ENCODE measurements at regions not wholly inside any gene's neighbourhood (a gene's known extent, or its start where the extent isn't known, plus 50 kb on each side); places are given as distances from the start of the nearest gene placed in this dataset.

DNA sequence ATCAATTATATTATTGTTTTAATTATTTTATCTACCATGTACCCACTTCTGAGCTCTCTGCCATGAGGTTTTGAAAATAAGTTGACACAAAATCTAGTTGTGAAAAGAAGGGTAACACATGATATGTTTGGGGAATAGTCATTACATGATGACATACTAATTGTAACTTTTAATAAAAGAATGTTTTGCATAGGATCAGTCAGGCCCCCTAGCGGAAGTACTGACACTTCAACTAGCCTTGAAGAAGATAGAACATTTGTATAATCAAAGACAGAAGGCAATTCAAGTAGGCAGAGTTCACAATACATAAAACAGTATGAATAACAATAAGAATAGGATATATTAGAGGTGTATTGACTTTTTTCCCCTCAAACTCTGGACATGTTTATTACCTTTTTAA, 1191.0 kb upstream of the AGA start:
- H3K4me3 ChIP-seq = no peak overlapping the region
- H3K27ac ChIP-seq = no peak overlapping the region
- WGBS, 10 experiments = 0 to 100% (median 67%) methylated on average over 1 of the region's 1 CpG; no CpG with 5 or more reads in 5 of the 10 experiments
- ATAC-seq (replicated peaks in 6 of 8) = no peak
- in situ Hi-C loops (cut with MboI; ENCODE audit: low pct_unique_long_range_greater_than_20kb in 2 of 9, low sequenced_read_pairs in 9 of 9, unreplicated experiment in 9 of 9) = no loop called here
- H3K4me1 ChIP-seq (replicated peaks in 1 of 2) = peaks cover 0 to 5% of the 10 kb centered on the region in 2 donors

DNA sequence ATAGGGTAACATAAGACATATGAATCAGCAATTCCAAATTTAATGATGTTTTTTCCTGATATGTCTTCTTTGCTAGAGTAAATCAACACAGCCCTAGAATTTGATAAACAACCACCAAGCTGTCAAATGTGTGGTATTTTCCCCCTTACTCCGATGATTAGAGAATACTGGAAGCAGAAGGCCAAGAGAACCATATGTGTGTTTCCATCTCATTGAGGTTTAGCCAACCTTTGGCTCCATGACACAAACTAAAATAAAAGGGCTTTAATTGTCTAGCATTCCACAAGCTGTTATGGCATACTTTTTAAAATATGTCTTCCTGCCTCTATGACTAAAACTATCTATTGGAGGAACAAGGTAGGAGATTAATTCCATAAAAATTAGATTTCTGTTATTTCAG, 1222.4 kb upstream of the AGA start:
- 0 to 100% (median 91%) methylated on average over 1 of the region's 1 CpG; no CpG with 5 or more reads in 3 of the 10 experiments for WGBS, 10 experiments
- ATAC-seq (replicated peaks in 6 of 8) = peak in 1 of 8 experiments; percentile 9
- no peak overlapping the region for H3K27ac ChIP-seq
- in situ Hi-C loops (cut with MboI; ENCODE audit: low pct_unique_long_range_greater_than_20kb in 2 of 9, low sequenced_read_pairs in 9 of 9, unreplicated experiment in 9 of 9) = no loop called here
- H3K4me1 ChIP-seq (replicated peaks in 1 of 2) = no peaks in the 10 kb centered on the region
- no peak overlapping the region for H3K4me3 ChIP-seq

DNA sequence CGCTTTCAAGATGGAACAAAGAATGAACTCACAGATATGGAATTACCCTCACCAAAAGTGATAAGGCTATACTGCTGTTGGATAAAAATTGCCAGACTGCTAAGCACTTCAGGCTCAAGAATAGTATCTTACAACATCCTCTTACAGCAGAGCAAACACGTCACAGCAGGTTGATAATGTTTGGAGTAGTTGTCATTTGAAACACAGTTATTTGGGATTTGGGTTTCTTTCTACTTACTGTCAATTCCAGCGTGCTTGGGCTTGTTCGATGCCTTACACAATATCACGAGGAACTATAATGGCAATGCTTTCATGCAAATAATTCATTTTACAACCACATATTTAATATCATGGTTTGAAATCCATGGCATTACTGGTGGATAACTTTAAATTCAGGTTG, 1223.7 kb upstream of the AGA start:
- Histone ChIP-seq H3K27ac (no peak overlapping the region), H3K4me3 (no peak overlapping the region), H3K4me1 (replicated peaks in 1 of 2) (no peaks in the 10 kb centered on the region)
- no peak for ATAC-seq (replicated peaks in 6 of 8)
- WGBS, 10 experiments = 4 to 97% (median 84%) methylated on average over 3 to 5 of the region's 5 CpGs; no CpG with 5 or more reads in 1 of the 10 experiments
- in situ Hi-C loops (cut with MboI; ENCODE audit: low pct_unique_long_range_greater_than_20kb in 2 of 9, low sequenced_read_pairs in 9 of 9, unreplicated experiment in 9 of 9) = no loop called here

DNA sequence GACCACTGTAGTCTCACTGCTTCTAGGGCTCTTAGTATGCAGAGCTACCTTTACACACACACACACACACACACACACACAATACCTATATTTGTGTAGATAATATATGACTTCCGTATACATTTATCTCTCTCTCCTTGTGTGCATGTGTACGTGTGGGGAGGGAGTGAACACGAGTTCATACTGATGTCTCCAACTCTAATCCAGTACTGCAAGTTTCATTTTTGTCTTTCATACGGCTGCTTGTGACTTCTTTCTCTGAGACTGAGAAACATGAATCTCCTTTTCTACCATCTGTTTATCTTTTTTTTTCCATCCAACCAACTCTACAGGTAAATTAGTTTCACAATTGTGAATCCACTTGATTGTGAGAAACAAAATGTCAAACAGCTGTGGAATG, 1229.5 kb upstream of the AGA start:
- WGBS, 10 experiments = 22 to 100% (median 64%) methylated on average over 1 to 4 of the region's 4 CpGs; no CpG with 5 or more reads in 4 of the 10 experiments
- no peaks in the 10 kb centered on the region for H3K4me1 ChIP-seq (replicated peaks in 1 of 2)
- in situ Hi-C loops (cut with MboI; ENCODE audit: low pct_unique_long_range_greater_than_20kb in 2 of 9, low sequenced_read_pairs in 9 of 9, unreplicated experiment in 9 of 9) = no loop called here
- no peak overlapping the region for H3K4me3 ChIP-seq
- no peak for ATAC-seq (replicated peaks in 6 of 8)
- no peak overlapping the region for H3K27ac ChIP-seq

DNA sequence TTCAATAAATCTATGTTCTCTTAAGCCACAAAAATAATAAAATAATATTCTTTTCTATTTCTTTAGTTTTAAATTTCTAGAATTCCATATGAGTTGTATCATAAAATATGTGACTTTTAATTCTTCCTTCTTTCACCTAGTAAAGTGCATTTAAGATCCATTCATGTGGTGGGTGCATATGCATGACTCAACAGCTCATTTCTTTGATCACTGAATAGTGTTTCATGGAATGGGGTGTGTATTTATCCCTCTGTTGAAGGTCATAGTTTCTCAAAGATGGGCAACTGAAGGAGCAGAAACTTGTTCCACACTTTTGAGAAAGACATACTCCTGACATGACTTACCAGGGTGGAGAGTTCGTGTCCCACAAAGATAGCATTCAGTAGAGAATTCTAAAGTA, 1230.3 kb upstream of the AGA start:
- in situ Hi-C loops (cut with MboI; ENCODE audit: low pct_unique_long_range_greater_than_20kb in 2 of 9, low sequenced_read_pairs in 9 of 9, unreplicated experiment in 9 of 9) = no loop called here
- no peak for ATAC-seq (replicated peaks in 6 of 8)
- WGBS, 10 experiments = 0 to 100% (median 86%) methylated on average over 1 of the region's 1 CpG; no CpG with 5 or more reads in 1 of the 10 experiments
- Histone ChIP-seq H3K4me3 (no peak overlapping the region), H3K4me1 (replicated peaks in 1 of 2) (no peaks in the 10 kb centered on the region), H3K27ac (no peak overlapping the region)

DNA sequence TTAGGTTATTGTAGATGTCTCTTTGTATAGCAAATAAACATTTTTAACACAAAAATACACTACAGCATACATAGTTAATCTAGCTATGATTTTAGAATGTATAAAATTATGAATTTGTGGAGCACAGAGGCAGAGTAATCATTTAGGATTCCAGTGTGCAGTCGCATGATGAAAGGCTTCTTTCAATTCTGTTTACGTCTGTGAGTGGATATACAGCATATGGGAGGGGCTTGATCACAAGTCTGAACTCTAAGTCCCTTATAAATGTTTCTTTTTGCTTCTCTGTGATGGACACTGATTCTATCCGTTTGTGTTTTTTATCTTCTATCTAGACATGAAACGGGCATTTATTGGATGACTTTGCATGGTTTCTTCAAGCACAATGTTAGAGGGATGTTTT, 1239.6 kb upstream of the AGA start:
- Histone ChIP-seq H3K4me3 (no peak overlapping the region), H3K4me1 (replicated peaks in 1 of 2) (no peaks in the 10 kb centered on the region), H3K27ac (no peak overlapping the region)
- whole genome bisulfite sequencing, 10 experiments = 0 to 100% (median 75%) methylated on average over 1 to 4 of the region's 4 CpGs; no CpG with 5 or more reads in 1 of the 10 experiments
- ATAC-seq (replicated peaks in 6 of 8) = no peak
- in situ Hi-C loops (cut with MboI; ENCODE audit: low pct_unique_long_range_greater_than_20kb in 2 of 9, low sequenced_read_pairs in 9 of 9, unreplicated experiment in 9 of 9) = no loop called here

DNA sequence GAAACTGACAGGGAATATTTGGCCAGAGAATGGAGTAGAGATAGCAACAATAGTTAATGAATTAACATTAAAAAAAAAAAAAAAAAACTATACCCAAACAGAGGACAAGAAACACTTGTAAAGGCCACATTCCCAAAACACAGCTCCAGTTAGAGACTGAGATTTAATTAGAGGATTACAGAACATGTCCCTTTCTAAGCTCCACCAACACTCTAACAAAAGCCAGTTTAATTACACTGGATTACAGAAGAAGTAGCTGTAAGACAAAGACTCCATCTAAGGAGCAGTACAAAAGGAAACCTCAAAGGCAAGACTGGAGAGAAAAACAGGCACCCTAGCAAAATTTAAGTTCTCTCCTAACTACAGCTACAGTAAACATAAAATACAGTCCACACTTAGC, 1247.7 kb upstream of the AGA start:
- ATAC-seq (replicated peaks in 6 of 8) = no peak
- Histone ChIP-seq H3K4me1 (replicated peaks in 1 of 2) (no peaks in the 10 kb centered on the region), H3K4me3 (no peak overlapping the region), H3K27ac (no peak overlapping the region)
- in situ Hi-C loops (cut with MboI; ENCODE audit: low pct_unique_long_range_greater_than_20kb in 2 of 9, low sequenced_read_pairs in 9 of 9, unreplicated experiment in 9 of 9) = no loop called here

DNA sequence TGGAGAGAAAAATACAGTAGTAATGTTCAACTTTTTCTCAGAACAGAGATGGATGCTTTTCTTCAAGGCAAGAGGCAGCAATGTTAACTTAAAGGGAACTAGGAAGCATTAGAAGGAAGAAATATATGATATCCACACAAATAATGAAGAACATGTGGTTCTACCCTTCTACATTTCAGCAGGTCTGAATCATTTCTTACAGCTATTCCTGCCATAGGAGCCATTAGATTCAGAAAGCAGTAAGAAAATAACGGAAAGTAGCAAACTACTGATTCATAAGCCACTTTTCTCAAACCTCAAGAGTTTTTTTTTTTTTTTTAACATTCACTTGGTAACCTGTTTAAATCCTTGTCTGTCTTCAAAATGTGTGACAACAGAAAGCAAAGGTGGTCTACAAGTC, 1251.6 kb upstream of the AGA start:
- H3K4me3 ChIP-seq = no peak overlapping the region
- in situ Hi-C loops (cut with MboI; ENCODE audit: low pct_unique_long_range_greater_than_20kb in 2 of 9, low sequenced_read_pairs in 9 of 9, unreplicated experiment in 9 of 9) = no loop called here
- WGBS, 10 experiments = 0 to 100% (median 88%) methylated on average over 1 of the region's 1 CpG; no CpG with 5 or more reads in 2 of the 10 experiments
- ATAC-seq (replicated peaks in 6 of 8) = no peak
- no peaks in the 10 kb centered on the region for H3K4me1 ChIP-seq (replicated peaks in 1 of 2)
- no peak overlapping the region for H3K27ac ChIP-seq

DNA sequence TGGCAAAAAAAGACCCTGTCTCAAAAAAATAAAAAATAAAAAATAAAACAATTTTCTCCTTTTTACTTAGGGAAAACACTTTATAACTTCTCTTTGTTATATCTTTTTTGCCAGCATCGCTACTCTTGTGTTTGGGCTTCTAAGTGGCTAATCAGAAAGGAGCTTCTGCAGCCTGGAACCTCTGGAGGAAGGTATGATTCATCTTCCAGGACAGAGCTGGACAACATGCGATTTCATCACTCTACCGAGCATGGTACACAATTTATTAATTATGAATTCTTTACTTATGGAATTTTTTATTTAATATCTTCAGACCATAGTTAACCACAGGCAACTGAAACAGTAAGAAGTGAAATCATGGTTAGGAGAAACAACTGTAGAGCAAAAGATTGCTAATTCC, 1254.3 kb upstream of the AGA start:
- in situ Hi-C loops (cut with MboI; ENCODE audit: low pct_unique_long_range_greater_than_20kb in 2 of 9, low sequenced_read_pairs in 9 of 9, unreplicated experiment in 9 of 9) = no loop called here
- Histone ChIP-seq H3K4me1 (replicated peaks in 1 of 2) (no peaks in the 10 kb centered on the region), H3K27ac (no peak overlapping the region), H3K4me3 (no peak overlapping the region)
- ATAC-seq (replicated peaks in 6 of 8) = peak in 1 of 8 experiments; percentile 55
- WGBS, 10 experiments = 0 to 96% (median 86%) methylated on average over 2 to 3 of the region's 3 CpGs; no CpG with 5 or more reads in 1 of the 10 experiments

DNA sequence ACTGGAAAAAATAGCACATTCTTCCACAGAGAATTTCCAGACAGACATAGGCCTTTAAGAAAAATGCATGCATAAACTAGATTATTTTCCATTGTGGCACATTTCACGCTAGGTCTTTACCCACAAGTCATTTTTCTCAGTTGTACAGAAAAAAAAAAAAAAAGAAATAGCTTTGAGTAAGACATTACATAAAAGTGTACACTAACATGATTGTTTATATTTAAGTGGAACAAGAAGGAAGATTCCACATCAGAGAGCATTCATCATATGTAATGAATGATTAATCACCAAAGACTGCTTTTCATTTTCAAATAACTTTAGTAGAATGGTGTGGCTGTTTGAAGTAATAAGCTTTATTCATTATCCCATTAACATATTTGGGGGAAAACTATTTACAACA, 1270.2 kb upstream of the AGA start:
- Histone ChIP-seq H3K27ac (no peak overlapping the region), H3K4me1 (replicated peaks in 1 of 2) (no peaks in the 10 kb centered on the region), H3K4me3 (no peak overlapping the region)
- ATAC-seq (replicated peaks in 6 of 8) = no peak
- 0 to 100% (median 63%) methylated on average over 1 of the region's 1 CpG; no CpG with 5 or more reads in 2 of the 10 experiments for WGBS, 10 experiments
- in situ Hi-C loops (cut with MboI; ENCODE audit: low pct_unique_long_range_greater_than_20kb in 2 of 9, low sequenced_read_pairs in 9 of 9, unreplicated experiment in 9 of 9) = no loop called here

DNA sequence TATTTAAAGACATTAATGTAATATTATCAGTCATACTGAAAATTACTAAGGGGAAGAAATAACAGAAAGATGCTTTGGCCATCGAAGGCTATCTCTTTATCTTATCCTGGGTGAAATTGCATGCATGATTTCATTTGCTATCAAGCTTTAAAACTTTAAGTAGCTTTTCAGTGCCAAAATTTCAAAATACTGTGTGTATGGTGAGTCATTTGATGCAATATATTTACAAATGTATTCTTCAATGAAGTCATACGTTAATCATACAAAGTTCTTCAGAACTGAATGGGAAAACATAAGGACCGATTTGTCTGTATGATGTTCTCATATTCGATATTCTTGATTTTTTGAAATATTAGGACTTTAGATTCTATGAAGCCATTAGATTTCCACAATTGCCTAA, 1295.8 kb upstream of the AGA start:
- Histone ChIP-seq H3K4me3 (no peak overlapping the region), H3K4me1 (replicated peaks in 1 of 2) (no peaks in the 10 kb centered on the region), H3K27ac (no peak overlapping the region)
- WGBS, 10 experiments = 15 to 100% (median 89%) methylated on average over 2 to 4 of the region's 4 CpGs
- in situ Hi-C loops (cut with MboI; ENCODE audit: low pct_unique_long_range_greater_than_20kb in 2 of 9, low sequenced_read_pairs in 9 of 9, unreplicated experiment in 9 of 9) = no loop called here
- ATAC-seq (replicated peaks in 6 of 8) = no peak

DNA sequence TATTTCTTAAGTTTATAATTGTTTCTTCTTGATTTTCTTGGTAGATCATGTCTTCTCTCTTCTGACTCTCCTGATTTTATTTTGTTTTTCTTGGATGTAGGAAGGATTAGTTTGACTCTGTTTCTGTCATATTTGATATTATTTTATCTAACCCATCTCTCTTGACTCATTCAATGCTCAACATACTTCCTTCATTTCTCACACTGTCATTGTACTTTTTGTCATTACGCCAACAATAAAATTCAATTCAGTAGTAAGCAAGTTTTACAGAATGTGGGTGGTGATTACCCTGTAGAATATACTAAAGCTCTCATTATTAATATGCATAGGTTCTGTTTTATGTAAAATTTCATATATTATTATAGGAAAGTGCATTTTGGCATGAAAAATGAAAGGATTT, 1303.0 kb upstream of the AGA start:
- WGBS, 10 experiments = 8 to 100% (median 79%) methylated on average over 1 of the region's 1 CpG; no CpG with 5 or more reads in 2 of the 10 experiments
- H3K4me3 ChIP-seq = no peak overlapping the region
- no peak for ATAC-seq (replicated peaks in 6 of 8)
- no peaks in the 10 kb centered on the region for H3K4me1 ChIP-seq (replicated peaks in 1 of 2)
- in situ Hi-C loops (cut with MboI; ENCODE audit: low pct_unique_long_range_greater_than_20kb in 2 of 9, low sequenced_read_pairs in 9 of 9, unreplicated experiment in 9 of 9) = no loop called here
- H3K27ac ChIP-seq = no peak overlapping the region

DNA sequence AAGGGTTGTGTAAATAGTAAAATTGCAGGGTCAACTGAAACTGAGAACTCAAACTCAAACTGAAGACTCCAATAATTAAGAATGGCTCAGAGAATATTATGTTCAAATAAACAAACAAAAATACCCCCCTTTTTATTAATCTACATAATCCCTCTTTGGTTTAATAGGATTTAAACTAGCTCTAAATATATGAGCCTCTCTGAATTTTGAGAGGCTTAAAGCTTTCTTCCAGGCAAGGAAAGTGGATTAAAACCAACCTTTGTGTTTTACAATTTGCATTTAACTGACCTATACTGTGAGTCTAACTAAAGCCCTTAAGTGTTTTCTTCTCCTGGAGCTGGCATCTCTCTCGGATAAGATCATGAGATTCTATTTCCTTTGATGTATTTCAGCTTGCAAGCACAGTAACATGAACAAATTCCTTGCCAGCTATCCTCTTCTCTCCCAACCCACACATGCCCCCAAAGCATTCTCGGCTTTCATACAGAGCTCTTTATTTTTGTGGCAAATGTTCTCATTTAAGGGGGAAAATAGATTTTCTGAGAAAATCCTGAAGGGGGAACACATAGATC, 1310.8 kb upstream of the AGA start:
- H3K27ac ChIP-seq = peak overlapping the region in 1 of 2 donors; percentile 39
- no peak for ATAC-seq (replicated peaks in 6 of 8)
- H3K4me3 ChIP-seq = no peak overlapping the region
- 0 to 40% (median 17%) methylated on average over 1 to 2 of the region's 2 CpGs for WGBS, 10 experiments
- H3K4me1 ChIP-seq (replicated peaks in 1 of 2) = peaks cover 5 to 14% of the 10 kb centered on the region in 2 donors
- in situ Hi-C loops (cut with MboI; ENCODE audit: low pct_unique_long_range_greater_than_20kb in 2 of 9, low sequenced_read_pairs in 9 of 9, unreplicated experiment in 9 of 9) = no loop called here

DNA sequence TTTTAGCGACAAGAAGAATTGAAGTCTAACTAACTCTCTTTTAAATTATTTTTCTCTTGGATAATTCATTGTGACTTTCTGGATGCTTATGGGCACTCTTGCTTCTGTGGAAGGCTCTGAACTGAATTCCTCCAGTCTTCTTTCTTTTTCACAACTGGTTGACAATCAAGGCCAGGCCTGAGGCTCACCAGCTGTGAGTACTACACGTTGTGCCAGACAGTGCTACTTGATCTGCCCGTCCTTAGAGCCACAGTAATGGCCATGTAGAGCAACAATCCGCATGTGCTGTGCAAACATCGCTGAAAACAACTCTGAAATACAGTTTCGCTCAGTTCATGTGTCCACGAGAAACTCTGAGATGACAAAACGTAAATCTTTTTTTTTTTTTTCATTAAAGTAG, 1336.3 kb upstream of the AGA start:
- no peaks in the 10 kb centered on the region for H3K4me1 ChIP-seq (replicated peaks in 1 of 2)
- H3K27ac ChIP-seq = no peak overlapping the region
- no peak overlapping the region for H3K4me3 ChIP-seq
- WGBS, 10 experiments = 6 to 96% (median 85%) methylated on average over 1 to 8 of the region's 8 CpGs
- in situ Hi-C loops (cut with MboI; ENCODE audit: low pct_unique_long_range_greater_than_20kb in 2 of 9, low sequenced_read_pairs in 9 of 9, unreplicated experiment in 9 of 9) = no loop called here
- ATAC-seq (replicated peaks in 6 of 8) = no peak
